Stimulated activated CD4-positive, alpha-beta T cell treated with anti-CD3 and anti-CD28 coated beads, TNF-alpha, amount 100 ng/mL, for 4 hours (primary cell): ENCODE measurements at regions not wholly inside any gene's neighbourhood (a gene's known extent, or its start where the extent isn't known, plus 50 kb on each side); places are given as distances from the start of the nearest gene placed in this dataset.

ENCODE experiments used
- DNase-seq, 3 experiments: peaks; one replicate each; pipeline ENCODE4 v3.0.0-alpha.2; 2020; ENCODE audit warnings: low read depth in 3 of 3

GRCh38 chr7:67422601-67423000 lies 426.0 kb downstream of the TYW1 start:
- no peak for DNase-seq

- DNase-seq = no peak
Measured at GRCh38 chr7:67423065-67423464, 426.4 kb downstream of the TYW1 start.

- no peak for DNase-seq
Measured at GRCh38 chr7:67426654-67427053, 430.0 kb downstream of the TYW1 start.

- DNase-seq = no peak
Measured at GRCh38 chr7:67429735-67430134, 433.1 kb downstream of the TYW1 start.

GRCh38 chr7:67432536-67433234 lies 436.1 kb downstream of the TYW1 start:
- no peak for DNase-seq

- no peak for DNase-seq
Measured at GRCh38 chr7:67435894-67436535, 439.4 kb downstream of the TYW1 start.

GRCh38 chr7:67438198-67438882 lies 441.7 kb downstream of the TYW1 start:
- DNase-seq = no peak

GRCh38 chr7:67438913-67439505 lies 442.4 kb downstream of the TYW1 start:
- DNase-seq = no peak

GRCh38 chr7:67440321-67440720 lies 443.7 kb downstream of the TYW1 start:
- DNase-seq = no peak

- no peak for DNase-seq
Measured at GRCh38 chr7:67445728-67446127, 449.1 kb downstream of the TYW1 start.

GRCh38 chr7:67447297-67447696 lies 450.7 kb downstream of the TYW1 start:
- no peak for DNase-seq

- no peak for DNase-seq
Measured at GRCh38 chr7:67448271-67448670, 451.6 kb downstream of the TYW1 start.

GRCh38 chr7:67450171-67450570 lies 453.5 kb downstream of the TYW1 start:
- no peak for DNase-seq

- DNase-seq = no peak
Measured at GRCh38 chr7:67451306-67451705, 454.7 kb downstream of the TYW1 start.

GRCh38 chr7:67452516-67453026 lies 455.9 kb downstream of the TYW1 start:
- DNase-seq = no peak

GRCh38 chr7:67453580-67454380 lies 457.1 kb downstream of the TYW1 start:
- DNase-seq = no peak

GRCh38 chr7:67455508-67455907 lies 458.9 kb downstream of the TYW1 start:
- no peak for DNase-seq

GRCh38 chr7:67462781-67463191 lies 466.2 kb downstream of the TYW1 start:
- no peak for DNase-seq

GRCh38 chr7:67463316-67463715 lies 466.7 kb downstream of the TYW1 start:
- DNase-seq = no peak

GRCh38 chr7:67463983-67464382 lies 467.4 kb downstream of the TYW1 start:
- DNase-seq = no peak

- no peak for DNase-seq
Measured at GRCh38 chr7:67466109-67466508, 469.5 kb downstream of the TYW1 start.
